GM12892 (cell line): ENCODE measurements at regions not wholly inside any gene's neighbourhood (a gene's known extent, or its start where the extent isn't known, plus 50 kb on each side); places are given as distances from the start of the nearest gene placed in this dataset.

ENCODE experiments used
- DNase-seq: peaks from one replicate; pipeline ENCODE4 v3.0.0; 2011; ENCODE audit not compliant: insufficient read length
- FAIRE-seq: peaks from 2 replicates; lab custom pipeline; 2011; peaks lifted over from hg19 to GRCh38; lab: Jason Lieb, UNC
- POLR2A ChIP-seq: IDR thresholded peaks from 2 replicates; pipeline ENCODE4 v1.6.1; 2011; ENCODE audit warnings: low read depth, low read length, control low read depth
- POLR2AphosphoS5 ChIP-seq: IDR thresholded peaks from 2 replicates; pipeline ENCODE4 v1.6.1; 2011; ENCODE audit warnings: low read depth, low read length, control low read depth
- TAF1 ChIP-seq: IDR thresholded peaks from 2 replicates; pipeline ENCODE4 v1.6.1; 2011; ENCODE audit warnings: low read depth, mild to moderate bottlenecking, control low read depth, low read length, borderline replicate concordance

GRCh38 chr2:107757223-107757622, 69.5 kb upstream of the RGPD4 start:
- no peak for DNase-seq
- no peak for TF ChIP-seq TAF1
- no peak for TF ChIP-seq POLR2AphosphoS5
- TF ChIP-seq POLR2A = no peak
- FAIRE-seq = no peak

DNA sequence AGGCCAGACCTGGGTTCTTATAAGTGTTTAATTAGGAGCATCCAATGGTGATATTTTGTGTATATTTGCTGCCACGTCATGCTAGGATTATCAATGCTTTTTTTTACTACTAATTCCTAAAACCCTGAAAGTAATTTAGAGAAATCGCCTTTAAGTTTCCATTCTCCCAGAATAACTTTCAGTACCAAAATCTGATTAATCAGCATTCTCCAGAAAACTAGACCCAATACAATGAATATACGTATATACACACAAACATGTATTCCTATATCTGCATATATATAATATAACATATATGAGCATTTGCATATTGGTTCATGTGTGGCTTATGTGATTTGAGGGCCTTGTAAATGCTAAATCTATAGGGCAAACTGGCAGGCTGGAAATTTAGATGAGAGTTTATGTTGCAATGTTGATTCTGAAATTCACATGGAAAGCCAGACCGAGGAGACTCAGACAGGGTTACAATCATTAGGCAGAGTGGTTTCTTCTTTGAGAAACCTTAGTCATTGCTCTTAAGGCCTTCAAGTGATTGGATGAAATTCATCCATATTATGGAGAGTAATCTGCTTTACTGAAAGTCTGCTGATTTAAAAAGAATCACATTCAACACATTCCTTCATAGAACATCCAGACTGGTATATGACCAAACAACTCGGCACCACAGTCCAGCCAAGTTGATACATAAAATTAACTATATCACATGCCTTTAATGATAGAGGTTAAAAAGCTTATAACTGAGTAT, 65.9 kb upstream of the RGPD4 start:
- TF ChIP-seq POLR2A (no peak), TAF1 (no peak), POLR2AphosphoS5 (no peak)
- DNase-seq = no peak
- no peak for FAIRE-seq

GRCh38 chr2:107772353-107772752, 54.3 kb upstream of the RGPD4 start:
- no peak for TF ChIP-seq POLR2A
- TF ChIP-seq TAF1 = no peak
- TF ChIP-seq POLR2AphosphoS5 = no peak
- DNase-seq (no peak), FAIRE-seq (no peak)

- DNase-seq (no peak), FAIRE-seq (no peak)
- TF ChIP-seq POLR2A (no peak), TAF1 (no peak), POLR2AphosphoS5 (no peak)
Observed at GRCh38 chr2:107775211-107775610, 51.5 kb upstream of the RGPD4 start.

DNA sequence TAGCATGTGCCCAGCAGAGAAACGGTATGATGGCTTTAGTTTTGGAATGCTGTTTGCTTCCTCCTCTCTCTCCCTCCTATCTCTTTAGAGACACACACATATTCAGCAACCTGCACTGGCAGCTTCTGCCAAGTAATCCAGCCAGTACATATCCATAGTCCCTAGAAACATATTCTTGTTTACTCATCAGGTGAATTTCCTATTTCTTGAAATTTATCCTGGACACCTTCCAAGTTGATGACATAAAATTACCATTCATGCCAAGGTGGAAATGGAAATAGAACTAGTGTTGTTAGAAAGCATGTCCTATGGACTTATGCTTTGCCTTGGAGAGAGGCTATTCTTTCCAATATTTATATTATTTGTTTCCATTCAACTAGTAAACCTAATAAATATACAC, 50.9 kb upstream of the RGPD4 start:
- no peak for DNase-seq
- FAIRE-seq = no peak
- TF ChIP-seq POLR2A (no peak), POLR2AphosphoS5 (no peak), TAF1 (no peak)

DNA sequence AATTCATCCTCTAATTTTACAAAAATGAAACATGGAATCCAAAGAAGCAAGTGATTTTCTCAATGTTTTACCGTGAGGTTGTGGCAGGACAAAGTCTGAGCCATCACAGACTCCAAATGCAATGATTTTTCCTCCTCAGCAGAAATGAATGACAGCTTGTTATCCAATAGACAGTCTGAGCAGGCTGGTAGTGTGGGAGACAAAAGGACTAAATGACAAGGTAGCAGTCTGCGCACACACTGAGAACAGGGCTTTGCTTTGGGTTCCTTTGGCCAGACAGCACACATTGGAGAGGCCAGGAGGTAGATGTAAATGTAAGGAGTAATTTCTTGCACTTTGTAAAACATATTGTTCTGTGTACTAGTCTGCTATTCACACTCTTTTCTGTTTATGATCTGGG, 50.3 kb upstream of the RGPD4 start:
- FAIRE-seq (no peak), DNase-seq (no peak)
- TF ChIP-seq TAF1 = no peak
- TF ChIP-seq POLR2A = no peak
- no peak for TF ChIP-seq POLR2AphosphoS5
